Hematopoietic multipotent progenitor cell treated with erythropoietin and hydrocortisone succinate and interleukin-3 and kit ligand, for 6 days (in vitro differentiated cells): ENCODE measurements at regions not wholly inside any gene's neighbourhood (a gene's known extent, or its start where the extent isn't known, plus 50 kb on each side); places are given as distances from the start of the nearest gene placed in this dataset.

ENCODE experiments used
- DNase-seq: peaks from one replicate; pipeline ENCODE4 v3.0.0-alpha.2; 2015

DNA sequence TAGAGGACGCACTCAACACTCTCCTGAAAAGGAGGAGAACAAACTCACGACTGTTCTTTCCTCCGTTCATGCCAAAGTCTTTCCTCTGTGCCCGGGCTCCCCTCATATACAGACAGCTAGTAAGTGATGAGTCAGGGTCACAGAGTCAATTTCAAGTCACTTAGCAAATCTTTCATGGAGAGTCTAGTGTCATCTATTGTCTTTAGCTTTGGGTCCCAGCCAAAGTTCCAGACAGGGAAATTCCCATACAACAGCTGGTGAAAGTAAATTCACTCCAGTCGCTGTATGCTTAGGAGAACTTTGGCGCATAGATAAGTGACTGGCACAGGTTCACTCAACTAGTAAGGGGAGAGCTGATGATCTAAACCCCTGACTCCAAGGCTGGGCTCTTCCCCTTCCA lies 226.5 kb downstream of the MID1 start:
- no peak for DNase-seq

DNA sequence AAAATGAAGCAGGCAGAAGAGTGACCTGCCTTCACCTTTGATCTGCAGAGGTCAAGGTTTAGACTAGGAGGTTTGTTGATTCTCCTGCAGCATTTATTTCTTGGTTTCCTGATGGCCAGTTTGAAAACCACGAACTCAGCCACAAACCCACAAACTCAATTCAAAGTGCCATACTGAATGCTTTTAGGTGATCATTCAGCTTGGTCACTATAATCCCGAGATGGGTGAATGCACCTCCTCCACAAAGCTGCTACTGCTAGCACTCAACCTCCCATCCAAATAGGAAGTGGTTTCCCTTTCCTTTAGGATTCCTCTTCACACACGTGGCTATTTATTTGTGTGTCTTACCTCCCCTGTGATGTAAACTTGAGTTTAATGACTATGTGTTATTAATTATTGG lies 225.2 kb downstream of the MID1 start:
- no peak for DNase-seq
